ENCODE measurements at regions not wholly inside any gene's neighbourhood (a gene's known extent, or its start where the extent isn't known, plus 50 kb on each side); places are given as distances from the start of the nearest gene placed in this dataset.

GRCh38 chr16:88289968-88290401, 92.8 kb upstream of the ZNF469 start:
- H3K4me3 Mint-ChIP-seq: no peak overlapping the region
- peaks cover 7% of the 10 kb centered on the region for H3K36me3 Mint-ChIP-seq
- DNase-seq (ENCODE audit: low spot score) (no peak), ATAC-seq (no peak)
- no peaks in the 10 kb centered on the region for H3K4me1 Mint-ChIP-seq
- ChIA-PET POLR2A (no interaction called here), CTCF (no interaction called here)
- no peak overlapping the region for H3K27ac Mint-ChIP-seq
- TF ChIP-seq CTCF (IDR thresholded peaks at IDR 0.05) (no peak), RELA (CRISPR knock-in tag; IDR thresholded peaks at IDR 0.05; ENCODE audit: borderline replicate concordance) (no peak), NFATC4 (CRISPR knock-in tag; IDR thresholded peaks at IDR 0.05) (no peak), MLX (CRISPR knock-in tag; IDR thresholded peaks at IDR 0.05) (no peak), SMAD4 (CRISPR knock-in tag; IDR thresholded peaks at IDR 0.05) (no peak), ATF6 (CRISPR knock-in tag; IDR thresholded peaks at IDR 0.05) (no peak), MXD4 (CRISPR knock-in tag; IDR thresholded peaks at IDR 0.05; ENCODE audit: borderline replicate concordance) (no peak), NFE2L1 (CRISPR knock-in tag; IDR thresholded peaks at IDR 0.05) (no peak), NR2C2 (CRISPR knock-in tag; IDR thresholded peaks at IDR 0.05) (no peak), AR (CRISPR knock-in tag; IDR thresholded peaks at IDR 0.05) (no peak), HMGA2 (CRISPR knock-in tag; IDR thresholded peaks at IDR 0.05) (no peak), ATF3 (CRISPR knock-in tag; conservative IDR thresholded peaks at IDR 0.05) (no peak), MAX (CRISPR knock-in tag; IDR thresholded peaks at IDR 0.05) (no peak), E2F5 (CRISPR knock-in tag; IDR thresholded peaks at IDR 0.05) (no peak), ESRRA (CRISPR knock-in tag; IDR thresholded peaks at IDR 0.05; ENCODE audit: borderline replicate concordance) (no peak), OVOL2 (CRISPR knock-in tag; IDR thresholded peaks at IDR 0.05; ENCODE audit: borderline replicate concordance) (no peak), E2F4 (CRISPR knock-in tag; IDR thresholded peaks at IDR 0.05; ENCODE audit: borderline replicate concordance, low read depth) (no peak)
- peaks cover 26% of the 10 kb centered on the region for H3K9me3 Mint-ChIP-seq
- H3K27me3 Mint-ChIP-seq (ENCODE audit: low read depth): peaks cover 6% of the 10 kb centered on the region

Data from WTC11 (cell line).